CD4-positive, alpha-beta T cell (primary cell): ENCODE measurements at regions not wholly inside any gene's neighbourhood (a gene's known extent, or its start where the extent isn't known, plus 50 kb on each side); places are given as distances from the start of the nearest gene placed in this dataset.
"Not testable (repeated sequence)": the region's sequence is repeated elsewhere in the genome, so short reads cannot be mapped to it uniquely, and the experiment has no call there.

Source experiments
- ATAC-seq: fragments of 200-7000 bp; cut with Tn5 transposase; one replicate; pipeline ENCODE4 v1.10.0; 2022; ENCODE audit warnings: mild to moderate bottlenecking; ENCODE audit not compliant: poor library complexity
- CTCF ChIA-PET: fragments of 350-600 bp; sonication (Branson Sonifier 250); formaldehyde crosslinking; loops from one replicate; lab custom pipeline; 2021; ENCODE audit warnings: antibody characterized with exemption, inconsistent platforms; lab: Charles Lee
- POLR2A ChIA-PET: fragments of 350-600 bp; sonication (Branson Sonifier 250); formaldehyde crosslinking; loops from one replicate; lab custom pipeline; 2021; ENCODE audit warnings: antibody characterized with exemption, inconsistent platforms; lab: Charles Lee
- DNase-seq, 14 experiments: peaks; one replicate each; pipeline ENCODE4 v3.0.0-alpha.2; 2013 to 2020; ENCODE audit warnings: mixed read lengths in 2 of 14
- H3K27ac ChIP-seq, 2 donors: one replicate each; pipeline versions ENCODE4 v1.5.1 to v1.7.0; 2013; ENCODE audit warnings: low read length in 2 of 2, low read depth in 1 of 2, mild to moderate bottlenecking in 1 of 2
- H3K27me3 ChIP-seq, 2 experiments: 1 replicate in 1 of 2; 2 replicates in 1 of 2; pipeline versions ENCODE4 v1.6.1 to v1.7.0; 2013; ENCODE audit warnings: low read length in 2 of 2, control low read depth in 1 of 2, mild to moderate bottlenecking in 1 of 2, moderate library complexity in 1 of 2; ENCODE audit not compliant: insufficient read depth in 2 of 2, control insufficient read depth in 1 of 2
- H3K36me3 ChIP-seq: one replicate; pipeline ENCODE4 v1.6.1; 2013; ENCODE audit warnings: low read length, control low read depth; ENCODE audit not compliant: insufficient read depth
- H3K4me1 ChIP-seq: one replicate; pipeline ENCODE4 v1.6.1; 2013; ENCODE audit warnings: low read length, control low read depth; ENCODE audit not compliant: insufficient read depth
- H3K4me3 ChIP-seq: one replicate; pipeline ENCODE4 v1.5.1; 2013; ENCODE audit warnings: mild to moderate bottlenecking, low read length, moderate library complexity
- H3K9me3 ChIP-seq, 2 experiments: 1 replicate in 1 of 2; 2 replicates in 1 of 2; pipeline versions ENCODE4 v1.6.1 to v1.7.0; 2013; ENCODE audit warnings: low read length in 2 of 2, mild to moderate bottlenecking in 2 of 2, control low read depth in 1 of 2, moderate library complexity in 1 of 2; ENCODE audit not compliant: control insufficient read depth in 1 of 2, insufficient read depth in 1 of 2
- H3K27ac Mint-ChIP-seq: one replicate; pipeline ENCODE4 v1.8.0; 2020; ENCODE audit warnings: mixed read lengths
- H3K27me3 Mint-ChIP-seq: one replicate; pipeline ENCODE4 v1.8.0; 2021; ENCODE audit warnings: mixed read lengths
- H3K36me3 Mint-ChIP-seq: one replicate; pipeline ENCODE4 v1.8.0; 2021; ENCODE audit warnings: low read depth, mixed read lengths
- H3K4me1 Mint-ChIP-seq: one replicate; pipeline ENCODE4 v1.8.0; 2021; ENCODE audit warnings: low read depth, mixed read lengths
- H3K4me3 Mint-ChIP-seq: one replicate; pipeline ENCODE4 v1.8.0; 2020; ENCODE audit warnings: mild to moderate bottlenecking, mixed read lengths
- H3K9me3 Mint-ChIP-seq: one replicate; pipeline ENCODE4 v1.8.0; 2020; ENCODE audit warnings: mixed read lengths
- CTCF ChIP-seq: fragments of 200-600 bp; IDR thresholded peaks from one replicate; pipeline ENCODE4 v1.8.0; 2022; ENCODE audit warnings: antibody characterized with exemption, mild to moderate bottlenecking
- intact Hi-C, 2 experiments: fragments of 100-400 bp; cut with DNase I in 1 of 2; cut with micrococcal nuclease in 1 of 2; formaldehyde crosslinking; loops; one replicate each; pipeline versions ENCODE4 v1.15.1 to v1.9.0; 2023 to 2025; cut with DNase I, micrococcal nuclease

- no peaks in the 10 kb centered on the region for H3K27me3 Mint-ChIP-seq
- H3K9me3 ChIP-seq = peaks cover 0 to 7% of the 10 kb centered on the region in 2 experiments
- ChIA-PET POLR2A (no interaction called here), CTCF (no interaction called here)
- no peak for TF ChIP-seq CTCF
- H3K36me3 Mint-ChIP-seq = no peaks in the 10 kb centered on the region
- H3K4me3 Mint-ChIP-seq = no peak overlapping the region
- no peak overlapping the region for H3K27ac Mint-ChIP-seq
- H3K4me1 ChIP-seq = no peaks in the 10 kb centered on the region
- H3K36me3 ChIP-seq = no peaks in the 10 kb centered on the region
- ATAC-seq (no peak), DNase-seq (no peak)
- H3K27me3 ChIP-seq = no peaks in the 10 kb centered on the region
- peaks cover 4% of the 10 kb centered on the region for H3K9me3 Mint-ChIP-seq
- intact Hi-C loops = no loop called here
- no peaks in the 10 kb centered on the region for H3K4me1 Mint-ChIP-seq
- no peak overlapping the region for H3K27ac ChIP-seq
- no peak overlapping the region for H3K4me3 ChIP-seq
Observed at GRCh38 chrX:139446832-139447231, 83.7 kb upstream of the F9 start.

- Mint-ChIP-seq H3K36me3 (no peaks in the 10 kb centered on the region), H3K27ac (no peak overlapping the region), H3K4me1 (no peaks in the 10 kb centered on the region), H3K4me3 (no peak overlapping the region), H3K27me3 (no peaks in the 10 kb centered on the region), H3K9me3 (no peaks in the 10 kb centered on the region)
- Histone ChIP-seq H3K27me3 (no peaks in the 10 kb centered on the region), H3K4me3 (no peak overlapping the region), H3K36me3 (no peaks in the 10 kb centered on the region), H3K27ac (no peak overlapping the region), H3K9me3 (no peaks in the 10 kb centered on the region), H3K4me1 (no peaks in the 10 kb centered on the region)
- ChIA-PET CTCF (no interaction called here), POLR2A (no interaction called here)
- no peak for TF ChIP-seq CTCF
- no peak for ATAC-seq
- DNase-seq = no peak
- intact Hi-C loops = no loop called here
Observed at GRCh38 chrX:139429913-139430312, 100.6 kb upstream of the F9 start.

GRCh38 chrX:139423186-139423585 is 107.4 kb upstream of the F9 start:
- CTCF ChIA-PET = no interaction called here
- Histone ChIP-seq H3K27me3 (no peaks in the 10 kb centered on the region), H3K27ac (no peak overlapping the region), H3K4me1 (no peaks in the 10 kb centered on the region), H3K36me3 (no peaks in the 10 kb centered on the region), H3K9me3 (no peaks in the 10 kb centered on the region), H3K4me3 (no peak overlapping the region)
- DNase-seq (no peak), ATAC-seq (no peak)
- Mint-ChIP-seq H3K4me3 (no peak overlapping the region), H3K4me1 (no peaks in the 10 kb centered on the region), H3K27ac (no peak overlapping the region), H3K36me3 (no peaks in the 10 kb centered on the region), H3K9me3 (no peaks in the 10 kb centered on the region), H3K27me3 (no peaks in the 10 kb centered on the region)
- TF ChIP-seq CTCF = no peak
- intact Hi-C loops = no loop called here
- POLR2A ChIA-PET = no interaction called here

DNA sequence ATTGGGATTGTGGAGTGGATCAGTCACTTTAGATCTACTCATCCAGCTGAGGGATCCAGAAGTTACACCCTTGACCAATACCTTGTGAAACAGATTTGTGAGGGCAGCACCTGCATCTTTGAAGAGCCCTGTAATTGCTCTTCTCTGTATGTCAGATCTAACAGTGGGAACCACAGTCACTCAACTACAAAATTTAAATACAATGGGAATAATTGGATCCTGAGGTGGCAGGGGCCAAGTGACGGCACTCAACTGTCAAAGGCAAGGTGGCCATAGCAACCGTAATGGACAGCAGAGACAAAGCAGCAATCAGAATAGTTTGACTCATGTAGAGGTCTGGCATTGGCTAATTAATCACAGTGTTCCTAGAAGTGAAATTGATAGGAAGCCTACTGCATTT is 132.3 kb upstream of the F9 start:
- H3K9me3 Mint-ChIP-seq, CTCF ChIA-PET, H3K4me1 ChIP-seq, H3K4me1 Mint-ChIP-seq, POLR2A ChIA-PET, H3K36me3 ChIP-seq, H3K27ac ChIP-seq, H3K36me3 Mint-ChIP-seq, DNase-seq, H3K27me3 ChIP-seq, H3K9me3 ChIP-seq, H3K4me3 ChIP-seq, intact Hi-C loops, H3K27ac Mint-ChIP-seq, H3K4me3 Mint-ChIP-seq, ATAC-seq, H3K27me3 Mint-ChIP-seq: not testable (repeated sequence)
